GM23338 (cell line): ENCODE measurements at regions not wholly inside any gene's neighbourhood (a gene's known extent, or its start where the extent isn't known, plus 50 kb on each side); places are given as distances from the start of the nearest gene placed in this dataset.
A peak's percentile ranks its signal among the peaks of the same experiment; 100 is the strongest.

Experiments used
- CREB1 ChIP-seq: fragments of 250-450 bp; sonication (Bioruptor Pico); IDR thresholded peaks from 2 replicates; pipeline ENCODE4 v1.5.0; 2020; ENCODE audit warnings: low read depth, mild to moderate bottlenecking, moderate library complexity
- CTCF ChIP-seq, 2 experiments: fragments of 200-600 bp in 1 of 2; sonication (generic) in 1 of 2; conservative IDR thresholded peaks; 2 replicates each; pipeline versions ENCODE4 v1.5.1 to v1.6.1; 2016 to 2017; ENCODE audit warnings: antibody characterized with exemption in 2 of 2, low read depth in 2 of 2, mild to moderate bottlenecking in 2 of 2, moderate library complexity in 1 of 2
- ETS1 ChIP-seq: IDR thresholded peaks from 2 replicates; pipeline ENCODE4 v1.6.1; 2016; ENCODE audit warnings: antibody characterized with exemption
- EZH2 ChIP-seq: fragments of 200-600 bp; sonication (generic); IDR thresholded peaks from one replicate; pipeline ENCODE4 v1.8.0; 2017; ENCODE audit warnings: antibody characterized with exemption, mild to moderate bottlenecking, low read depth; ENCODE audit not compliant: unreplicated experiment
- EZH2phosphoT487 ChIP-seq: fragments of 200-600 bp; sonication (generic); IDR thresholded peaks from one replicate; pipeline ENCODE4 v1.8.1; 2018; ENCODE audit warnings: antibody characterized with exemption; ENCODE audit not compliant: unreplicated experiment
- POLR2AphosphoS5 ChIP-seq: IDR thresholded peaks from 2 replicates; pipeline ENCODE4 v1.6.1; 2016; ENCODE audit warnings: antibody characterized with exemption, low read depth
- REST ChIP-seq: IDR thresholded peaks from one replicate; pipeline ENCODE4 v1.6.1; 2018; ENCODE audit warnings: antibody characterized with exemption; ENCODE audit not compliant: unreplicated experiment
- ZNF114 ChIP-seq: fragments of 250-450 bp; sonication (Bioruptor Pico); IDR thresholded peaks from 2 replicates; pipeline ENCODE4 v1.5.0; 2020; ENCODE audit warnings: mild to moderate bottlenecking, moderate library complexity
- ZNF462 ChIP-seq: fragments of 250-450 bp; sonication (Bioruptor Pico); IDR thresholded peaks from 2 replicates; pipeline ENCODE4 v1.5.0; 2020; ENCODE audit warnings: mild to moderate bottlenecking, moderate library complexity

GRCh38 chr17:74123350-74123749 lies 80.1 kb upstream of the RPL38 start:
- no peak for TF ChIP-seq EZH2phosphoT487
- TF ChIP-seq CTCF (conservative IDR thresholded peaks at IDR 0.05; ENCODE audit: low read depth in 2 of 2): peak in 1 of 2 experiments; percentile 49; a peak in 2 of 4 replicates
- no peak for TF ChIP-seq REST
- TF ChIP-seq POLR2AphosphoS5: no peak
- TF ChIP-seq EZH2: no peak
- TF ChIP-seq CREB1 (CRISPR knock-in tag): no peak
- TF ChIP-seq ZNF114 (CRISPR knock-in tag): no peak
- no peak for TF ChIP-seq ETS1
- TF ChIP-seq ZNF462 (CRISPR knock-in tag): no peak
